Fibroblast of villous mesenchyme (primary cell): ENCODE measurements at regions not wholly inside any gene's neighbourhood (a gene's known extent, or its start where the extent isn't known, plus 50 kb on each side); places are given as distances from the start of the nearest gene placed in this dataset.
A peak's percentile ranks its signal among the peaks of the same experiment; 100 is the strongest.

ENCODE experiments used
- DNase-seq: peaks from one replicate; pipeline ENCODE4 v3.0.0-alpha.2; 2010; ENCODE audit warnings: low read depth
- H3K4me3 ChIP-seq: 2 replicates; pipeline ENCODE4 v1.5.1; 2011; ENCODE audit warnings: low read depth, mild to moderate bottlenecking, low read length
- CTCF ChIP-seq: IDR thresholded peaks from 2 replicates; pipeline ENCODE4 v1.5.1; 2012; ENCODE audit warnings: low read depth, mild to moderate bottlenecking, low read length; ENCODE audit not compliant: insufficient read depth

- H3K4me3 ChIP-seq, result no peak overlapping the region
- DNase-seq, result no peak
- no peak for TF ChIP-seq CTCF
These were observed 172.7 kb downstream of the BTC start for GRCh38 chr4:74621616-74622015.

- TF ChIP-seq CTCF, result peak; percentile 57
- H3K4me3 ChIP-seq, result no peak overlapping the region
- DNase-seq, result peak; percentile 60
These were observed 171.3 kb downstream of the BTC start for GRCh38 chr4:74623041-74623440.

DNA sequence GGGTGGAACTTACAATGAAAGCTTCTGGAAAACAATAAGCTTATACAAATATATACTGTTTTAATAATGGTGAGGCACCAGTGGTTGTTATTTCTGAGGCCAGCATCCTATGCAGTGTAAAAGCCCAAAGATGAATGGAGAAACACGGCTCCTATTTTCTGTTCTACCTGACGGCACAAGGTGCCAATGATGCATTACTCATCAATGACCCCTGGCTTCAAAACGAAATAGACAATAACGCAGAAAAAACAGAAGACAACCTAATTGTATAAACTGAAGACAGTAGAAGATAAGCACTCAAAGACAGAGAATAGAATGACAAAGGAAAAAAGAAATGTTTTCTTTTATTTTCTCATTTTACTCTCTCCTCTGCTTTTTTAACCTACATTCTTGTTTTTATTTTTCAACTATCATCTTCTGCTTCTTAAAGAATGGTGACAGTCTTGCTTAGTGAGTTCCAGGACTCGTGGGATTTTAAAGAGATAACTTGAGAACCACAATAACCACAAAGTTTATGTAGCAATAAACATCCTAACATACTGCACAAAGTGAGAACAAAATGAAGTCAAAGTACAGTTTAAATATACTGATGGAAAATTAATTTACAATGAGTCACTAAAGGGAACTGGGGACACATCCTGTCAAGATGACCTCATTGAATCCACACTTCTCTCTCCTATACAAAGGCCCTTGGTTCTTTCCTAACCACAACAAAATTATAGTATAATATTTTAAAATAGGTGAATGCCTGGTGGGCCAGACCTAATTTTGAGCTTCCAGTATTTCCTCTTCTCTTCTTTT lies 169.8 kb downstream of the BTC start:
- DNase-seq, result peak; percentile 97
- TF ChIP-seq CTCF, result no peak
- no peak overlapping the region for H3K4me3 ChIP-seq

DNA sequence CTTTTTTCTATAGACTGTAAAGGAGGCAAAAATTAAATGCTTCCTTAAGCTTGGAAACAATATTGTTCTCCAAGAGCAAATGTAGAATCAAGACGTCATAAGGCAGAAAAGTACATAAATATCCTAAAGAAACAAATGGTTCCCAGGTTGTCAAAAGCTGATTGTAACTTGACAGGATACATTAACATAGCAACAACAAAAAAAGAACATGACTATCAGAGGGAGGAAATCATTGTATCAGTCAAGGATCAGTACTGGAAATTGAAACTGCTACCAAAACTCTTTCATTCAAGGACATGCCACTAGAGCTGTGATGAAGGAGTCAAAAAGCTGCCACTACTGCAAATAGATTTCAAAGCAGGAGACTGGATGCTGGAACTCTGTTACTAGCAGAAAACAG lies 168.3 kb downstream of the BTC start:
- no peak for DNase-seq
- H3K4me3 ChIP-seq, result no peak overlapping the region
- no peak for TF ChIP-seq CTCF

- DNase-seq, result no peak
- TF ChIP-seq CTCF, result no peak
These were observed 167.2 kb downstream of the BTC start for GRCh38 chr4:74627093-74627492.

DNA sequence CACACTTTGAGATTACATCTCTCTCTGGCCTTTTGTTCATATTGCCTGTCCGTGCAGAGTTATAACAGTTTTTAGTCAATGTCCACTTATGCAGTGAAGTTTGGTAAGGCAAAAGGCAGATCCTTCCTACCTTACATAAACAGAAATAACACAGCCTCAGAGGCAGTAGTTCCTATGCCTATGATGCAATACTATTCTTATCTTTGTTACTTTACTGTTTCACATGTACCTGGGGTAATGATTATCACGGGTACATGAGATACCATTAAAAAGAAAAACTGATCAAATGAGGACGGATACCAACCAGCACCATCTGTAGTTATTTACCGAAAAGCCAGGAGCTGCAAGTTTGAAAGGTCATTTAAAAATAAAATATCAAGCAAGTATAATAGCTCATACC lies 166.8 kb downstream of the BTC start:
- TF ChIP-seq CTCF, result no peak

More at GRCh38 chr4:74627093-74627492, 167.2 kb downstream of the BTC start:
- H3K4me3 ChIP-seq, result no peak overlapping the region

More for the DNA sequence above, 166.8 kb downstream of the BTC start:
- no peak for DNase-seq
- H3K4me3 ChIP-seq, result no peak overlapping the region
